HCT116 (cell line): ENCODE measurements at regions not wholly inside any gene's neighbourhood (a gene's known extent, or its start where the extent isn't known, plus 50 kb on each side); places are given as distances from the start of the nearest gene placed in this dataset.

ENCODE experiments used
- ATAC-seq: fragments of 200-7000 bp; cut with Tn5 transposase; 2 replicates; pipeline ENCODE4 v1.9.1; 2020; ENCODE audit warnings: mild to moderate bottlenecking, moderate library complexity
- BruUV-seq: library from RNA; stranded (reverse); fragments of 400-500 nt; replicated peaks from 2 replicates; lab custom pipeline; 2021; lab: Mats Ljungman, UMichigan
- CTCF ChIA-PET: fragments of 300-600 bp; sonication (Branson Sonifier 250); formaldehyde crosslinking; loops from one replicate; lab custom pipeline; 2021; ENCODE audit warnings: antibody characterized with exemption; lab: Charles Lee
- POLR2A ChIA-PET: fragments of 300-600, 350-600 bp; sonication (Branson Sonifier 250); formaldehyde crosslinking; loops from one replicate; lab custom pipeline; 2021; ENCODE audit warnings: antibody characterized with exemption; lab: Charles Lee
- RAD21 ChIA-PET, 2 experiments: fragments of 300-600 bp; sonication (Branson Sonifier 250); formaldehyde crosslinking; loops; one replicate each; lab custom pipeline; 2023; ENCODE audit warnings: low total read pairs in 2 of 2; ENCODE audit not compliant: uncharacterized antibody in 2 of 2, unreplicated experiment in 2 of 2, low non-redundant PET in 1 of 2; lab: Charles Lee
- DNase-seq: peaks from one replicate; pipeline ENCODE4 v3.0.0-alpha.2; 2010; ENCODE audit warnings: low read depth, low spot score
- H2AFZ ChIP-seq: fragments of 200-600 bp; shearing (Covaris generic), sonication (generic); 2 replicates; pipeline ENCODE4 v1.6.1; 2017; ENCODE audit warnings: low read depth, mixed run types, mixed read lengths, antibody characterized with exemption, low read length; ENCODE audit not compliant: poor library complexity, severe bottlenecking
- H3K27ac ChIP-seq: 2 replicates; pipeline ENCODE4 v1.5.1; 2012; ENCODE audit warnings: low read depth, low read length
- H3K27me3 ChIP-seq: fragments of 200-600 bp; sonication (generic); 2 replicates; pipeline ENCODE4 v1.6.1; 2016; ENCODE audit warnings: mixed run types, low read length, mixed read lengths; ENCODE audit not compliant: insufficient read depth
- H3K36me3 ChIP-seq, 2 experiments: fragments of 200-500 bp in 1 of 2; fragments of 200-600 bp in 1 of 2; sonication (Bioruptor generic) in 1 of 2; sonication (generic) in 1 of 2; 2 replicates each; pipeline versions ENCODE4 v1.5.1 to v1.6.1; 2014 to 2016; ENCODE audit warnings: low read length in 2 of 2, inconsistent platforms in 1 of 2, mixed read lengths in 1 of 2, mixed run types in 1 of 2; ENCODE audit not compliant: insufficient read depth in 2 of 2, control insufficient read depth in 1 of 2
- H3K4me1 ChIP-seq, 2 experiments: fragments of 200-600 bp in 1 of 2; sonication (generic) in 1 of 2; 2 replicates each; pipeline versions ENCODE4 v1.5.1 to v1.6.1; 2012 to 2017; ENCODE audit warnings: low read length in 2 of 2, inconsistent platforms in 1 of 2, mild to moderate bottlenecking in 1 of 2, mixed read lengths in 1 of 2, mixed run types in 1 of 2, moderate library complexity in 1 of 2; ENCODE audit not compliant: insufficient read depth in 2 of 2, control insufficient read depth in 1 of 2
- H3K4me2 ChIP-seq: fragments of 200-600 bp; sonication (generic); 2 replicates; pipeline ENCODE4 v1.6.1; 2017; ENCODE audit warnings: mixed run types, low read length, mixed read lengths
- H3K4me3 ChIP-seq, 2 experiments: fragments of 200-600 bp in 1 of 2; sonication (generic) in 1 of 2; replicated peaks in 1 of 2; 2 replicates each; pipeline ENCODE4 v1.5.1; 2011 to 2016; ENCODE audit warnings: low read length in 2 of 2, control low read depth in 1 of 2, low read depth in 1 of 2, mild to moderate bottlenecking in 1 of 2, mixed read lengths in 1 of 2, mixed run types in 1 of 2
- H3K79me2 ChIP-seq: fragments of 200-600 bp; sonication (generic); 2 replicates; pipeline ENCODE4 v1.6.1; 2017; ENCODE audit warnings: mild to moderate bottlenecking, mixed run types, low read length, moderate library complexity, mixed read lengths; ENCODE audit not compliant: insufficient read depth
- H3K9ac ChIP-seq: fragments of 200-600 bp; sonication (generic); 2 replicates; pipeline ENCODE4 v1.6.1; 2016; ENCODE audit warnings: low read length, mixed read lengths
- H3K9me2 ChIP-seq: fragments of 200-600 bp; sonication (generic), shearing (Covaris generic); 2 replicates; pipeline ENCODE4 v1.6.1; 2017; ENCODE audit warnings: mixed run types, mild to moderate bottlenecking, moderate library complexity; ENCODE audit not compliant: insufficient read depth
- H3K9me3 ChIP-seq, 2 experiments: fragments of 200-500 bp in 1 of 2; fragments of 200-600 bp in 1 of 2; sonication (Bioruptor generic) in 1 of 2; sonication (generic) in 1 of 2; 2 replicates each; pipeline ENCODE4 v1.6.1; 2014 to 2017; ENCODE audit warnings: low read length in 2 of 2, mixed read lengths in 2 of 2, inconsistent platforms in 1 of 2, low read depth in 1 of 2, mild to moderate bottlenecking in 1 of 2, mixed run types in 1 of 2, moderate library complexity in 1 of 2; ENCODE audit not compliant: control insufficient read depth in 1 of 2, insufficient read depth in 1 of 2
- H4K20me1 ChIP-seq: fragments of 200-600 bp; sonication (generic), shearing (Covaris generic); 2 replicates; pipeline ENCODE4 v1.6.1; 2017; ENCODE audit warnings: mixed run types, mild to moderate bottlenecking, moderate library complexity; ENCODE audit not compliant: insufficient read depth
- CBX3 ChIP-seq: IDR thresholded peaks from 2 replicates; pipeline ENCODE4 v1.6.1; 2012; ENCODE audit warnings: low read depth
- CTCF ChIP-seq, 3 experiments: fragments of 200-600 bp in 1 of 3; sonication (generic) in 1 of 3; IDR thresholded peaks in 2 of 3; conservative IDR thresholded peaks in 1 of 3; 2 replicates each; pipeline ENCODE4 v1.5.1; 2012 to 2017; ENCODE audit warnings: low read depth in 2 of 3, low read length in 2 of 3, antibody characterized with exemption in 1 of 3, borderline replicate concordance in 1 of 3, control low read depth in 1 of 3, mild to moderate bottlenecking in 1 of 3, mixed read lengths in 1 of 3, mixed run types in 1 of 3, moderate library complexity in 1 of 3; ENCODE audit not compliant: insufficient read depth in 1 of 3
- ELF1 ChIP-seq: IDR thresholded peaks from 2 replicates; pipeline ENCODE4 v1.6.1; 2012; ENCODE audit warnings: low read depth, borderline replicate concordance
- FOSL1 ChIP-seq: IDR thresholded peaks from 2 replicates; pipeline ENCODE4 v1.6.1; 2012; ENCODE audit warnings: low read depth
- JUND ChIP-seq: IDR thresholded peaks from 2 replicates; pipeline ENCODE4 v1.6.1; 2012
- MAX ChIP-seq: IDR thresholded peaks from 2 replicates; pipeline ENCODE4 v1.6.1; 2012
- POLR2A ChIP-seq: IDR thresholded peaks from 2 replicates; pipeline ENCODE4 v1.7.0; 2011; ENCODE audit warnings: borderline replicate concordance; ENCODE audit not compliant: insufficient read depth, insufficient read length; ENCODE audit errors: extremely low read depth
- POLR2AphosphoS5 ChIP-seq: IDR thresholded peaks from 2 replicates; pipeline ENCODE4 v1.6.1; 2011; ENCODE audit warnings: mild to moderate bottlenecking, low read depth, low read length, moderate library complexity
- RAD21 ChIP-seq: IDR thresholded peaks from 2 replicates; pipeline ENCODE4 v1.6.1; 2012; ENCODE audit warnings: low read depth, mild to moderate bottlenecking
- YY1 ChIP-seq: IDR thresholded peaks from 2 replicates; pipeline ENCODE4 v1.6.1; 2011; ENCODE audit warnings: low read length, low read depth, moderate library complexity, mild to moderate bottlenecking; ENCODE audit not compliant: insufficient replicate concordance; ENCODE audit errors: extremely low read depth
- ZBTB33 ChIP-seq: IDR thresholded peaks from 2 replicates; pipeline ENCODE4 v1.6.1; 2011; ENCODE audit warnings: mild to moderate bottlenecking, low read length, moderate library complexity; ENCODE audit not compliant: insufficient replicate concordance; ENCODE audit errors: extremely low read depth
- ZFX ChIP-seq: fragments of 450-650 bp; IDR thresholded peaks from 2 replicates; pipeline ENCODE4 v1.6.1; 2017
- ZNF274 ChIP-seq: fragments of 200-500 bp; sonication (Bioruptor generic); IDR thresholded peaks from 2 replicates; pipeline ENCODE4 v1.6.1; 2014; ENCODE audit warnings: mild to moderate bottlenecking, low read depth, low read length, inconsistent platforms
- intact Hi-C: fragments of 100-400 bp; cut with micrococcal nuclease; formaldehyde crosslinking; loops from 2 replicates; pipeline ENCODE4 v1.10.0; 2022
- TF ChIP-seq, protein P1 (sequence below): IDR thresholded peaks from 2 replicates; pipeline ENCODE4 v1.6.1; 2012; ENCODE audit warnings: low read depth

DNA sequence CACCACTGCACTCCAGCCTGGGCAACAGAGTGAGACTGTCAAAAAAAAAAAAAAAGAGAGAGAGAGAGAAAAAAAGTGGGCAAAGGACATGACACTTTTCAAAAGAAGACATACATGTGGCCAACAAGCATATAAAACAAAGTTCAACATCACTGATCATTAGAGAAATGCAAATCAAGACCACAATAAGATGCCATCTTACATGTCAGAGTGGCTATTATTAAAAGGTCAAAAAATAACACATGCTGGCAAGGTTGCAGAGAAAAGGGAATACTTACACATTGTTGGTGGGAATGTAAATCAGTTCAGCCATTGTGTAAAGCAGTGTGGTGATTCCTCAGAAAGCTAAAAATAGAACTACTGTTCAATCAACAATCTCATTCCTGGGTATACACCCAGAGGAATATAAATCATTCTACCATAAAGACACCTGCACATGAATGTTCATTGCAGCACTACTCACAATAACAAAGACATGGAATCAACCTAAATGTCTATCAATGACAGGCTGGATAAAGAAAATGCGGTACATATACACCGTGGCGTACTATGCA is 94.9 kb upstream of the TRIM2 start:
- no TSS peak for BruUV-seq
- Histone ChIP-seq H3K79me2 (no peaks in the 10 kb centered on the region), H3K27ac (no peak overlapping the region), H3K4me1 (peaks cover 2 to 6% of the 10 kb centered on the region in 2 experiments; a peak in 3 of 4 replicates), H3K36me3 (no peaks in the 10 kb centered on the region), H3K27me3 (no peaks in the 10 kb centered on the region), H2AFZ (no peak overlapping the region), H3K4me2 (no peak overlapping the region), H4K20me1 (no peaks in the 10 kb centered on the region), H3K4me3 (no peak overlapping the region), H3K9me2 (no peaks in the 10 kb centered on the region), H3K9ac (no peak overlapping the region)
- intact Hi-C loops, result no loop called here
- ATAC-seq, result no peak
- RAD21 ChIA-PET, result no interaction called here
- CTCF ChIA-PET, result no interaction called here
- no peak for TF ChIP-seq RAD21
- no peak for TF ChIP-seq CTCF (IDR thresholded peaks at IDR 0.05 in 2 of 3, conservative IDR thresholded peaks at IDR 0.05 in 1 of 3; ENCODE audit: borderline replicate concordance in 1 of 3, insufficient read depth in 1 of 3, low read depth in 2 of 3, low read length in 2 of 3)
- TF ChIP-seq ZNF274, result no peak
- TF ChIP-seq FOSL1, result no peak
- TF ChIP-seq JUND, result no peak
- no peak for TF ChIP-seq ZFX
- TF ChIP-seq MAX, result no peak
- TF ChIP-seq ZBTB33, result no peak
- TF ChIP-seq POLR2A, result no peak
- TF ChIP-seq, protein P1, sequence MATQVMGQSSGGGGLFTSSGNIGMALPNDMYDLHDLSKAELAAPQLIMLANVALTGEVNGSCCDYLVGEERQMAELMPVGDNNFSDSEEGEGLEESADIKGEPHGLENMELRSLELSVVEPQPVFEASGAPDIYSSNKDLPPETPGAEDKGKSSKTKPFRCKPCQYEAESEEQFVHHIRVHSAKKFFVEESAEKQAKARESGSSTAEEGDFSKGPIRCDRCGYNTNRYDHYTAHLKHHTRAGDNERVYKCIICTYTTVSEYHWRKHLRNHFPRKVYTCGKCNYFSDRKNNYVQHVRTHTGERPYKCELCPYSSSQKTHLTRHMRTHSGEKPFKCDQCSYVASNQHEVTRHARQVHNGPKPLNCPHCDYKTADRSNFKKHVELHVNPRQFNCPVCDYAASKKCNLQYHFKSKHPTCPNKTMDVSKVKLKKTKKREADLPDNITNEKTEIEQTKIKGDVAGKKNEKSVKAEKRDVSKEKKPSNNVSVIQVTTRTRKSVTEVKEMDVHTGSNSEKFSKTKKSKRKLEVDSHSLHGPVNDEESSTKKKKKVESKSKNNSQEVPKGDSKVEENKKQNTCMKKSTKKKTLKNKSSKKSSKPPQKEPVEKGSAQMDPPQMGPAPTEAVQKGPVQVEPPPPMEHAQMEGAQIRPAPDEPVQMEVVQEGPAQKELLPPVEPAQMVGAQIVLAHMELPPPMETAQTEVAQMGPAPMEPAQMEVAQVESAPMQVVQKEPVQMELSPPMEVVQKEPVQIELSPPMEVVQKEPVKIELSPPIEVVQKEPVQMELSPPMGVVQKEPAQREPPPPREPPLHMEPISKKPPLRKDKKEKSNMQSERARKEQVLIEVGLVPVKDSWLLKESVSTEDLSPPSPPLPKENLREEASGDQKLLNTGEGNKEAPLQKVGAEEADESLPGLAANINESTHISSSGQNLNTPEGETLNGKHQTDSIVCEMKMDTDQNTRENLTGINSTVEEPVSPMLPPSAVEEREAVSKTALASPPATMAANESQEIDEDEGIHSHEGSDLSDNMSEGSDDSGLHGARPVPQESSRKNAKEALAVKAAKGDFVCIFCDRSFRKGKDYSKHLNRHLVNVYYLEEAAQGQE, result no peak
- TF ChIP-seq CBX3, result no peak
- no peak for TF ChIP-seq ELF1
- no peak for TF ChIP-seq POLR2AphosphoS5
- no peak for TF ChIP-seq YY1
- TF ChIP-seq, all 23 proteins: peak for 0
- POLR2A ChIA-PET, result no interaction called here
- no peaks in the 10 kb centered on the region for H3K9me3 ChIP-seq
- no peak for DNase-seq
